Lung (tissue), 11 donors: ENCODE measurements at regions not wholly inside any gene's neighbourhood (a gene's known extent, or its start where the extent isn't known, plus 50 kb on each side); places are given as distances from the start of the nearest gene placed in this dataset.

Experiments used
- ATAC-seq: fragments of 200-7000 bp; cut with Tn5 transposase; one replicate; pipeline ENCODE4 v1.9.1; 2020; ENCODE audit warnings: moderate number of reproducible peaks; ENCODE audit not compliant: insufficient read depth, low FRiP score
- DNase-seq, 3 donors: peaks; one replicate each; pipeline ENCODE4 v3.0.0-alpha.2; 2013 to 2017
- H3K27ac ChIP-seq, 2 donors: one replicate each; pipeline ENCODE4 v1.5.1; 2013; ENCODE audit warnings: mild to moderate bottlenecking in 2 of 2, moderate library complexity in 2 of 2, control low read depth in 1 of 2, inconsistent platforms in 1 of 2, low read depth in 1 of 2, low read length in 1 of 2
- H3K27me3 ChIP-seq, 3 donors: one replicate each; pipeline ENCODE4 v1.5.1; 2013; ENCODE audit warnings: low read length in 2 of 3; ENCODE audit not compliant: control insufficient read depth in 3 of 3, insufficient read depth in 3 of 3
- H3K36me3 ChIP-seq, 4 donors: one replicate each; pipeline ENCODE4 v1.5.1; 2013; ENCODE audit warnings: low read length in 4 of 4, mild to moderate bottlenecking in 1 of 4, moderate library complexity in 1 of 4; ENCODE audit not compliant: control insufficient read depth in 4 of 4, insufficient read depth in 4 of 4
- H3K4me1 ChIP-seq, 5 donors: one replicate each; pipeline ENCODE4 v1.5.1; 2013; ENCODE audit warnings: low read length in 5 of 5, mild to moderate bottlenecking in 2 of 5, moderate library complexity in 1 of 5; ENCODE audit not compliant: control insufficient read depth in 5 of 5, insufficient read depth in 5 of 5
- H3K4me3 ChIP-seq: one replicate; pipeline ENCODE4 v1.5.1; 2013; ENCODE audit warnings: mild to moderate bottlenecking, control low read depth, moderate library complexity
- H3K9ac ChIP-seq, 2 donors: one replicate each; pipeline ENCODE4 v1.5.1; 2013; ENCODE audit warnings: low read length in 2 of 2, control low read depth in 1 of 2; ENCODE audit not compliant: insufficient read depth in 1 of 2
- H3K9me3 ChIP-seq, 4 donors: one replicate each; pipeline ENCODE4 v1.5.1; 2013; ENCODE audit warnings: low read length in 3 of 4, mild to moderate bottlenecking in 1 of 4, moderate library complexity in 1 of 4; ENCODE audit not compliant: control insufficient read depth in 4 of 4, insufficient read depth in 3 of 4
- WGBS, 2 donors: extraction: QIAGEN DNeasy Blood & Tissue Kit; methylation state at CpG; one replicate each; pipeline ENCODE4 v1.1.7; 2013; 5-methylcytosine and 5-hydroxymethylcytosine counted together
- TF ChIP-seq, protein P1 (sequence below): IDR thresholded peaks from 2 replicates; pipeline ENCODE4 v1.5.1; 2012; ENCODE audit warnings: mild to moderate bottlenecking; ENCODE audit errors: control extremely low read depth, extremely low read depth
- donor health status: control.
- donor health status: control.
- donor health status: Bipolar disorder and iron deficiency.
- donor health status: healthy.
- donor health status: DM: yes; HTN: yes; CAD: no.

DNA sequence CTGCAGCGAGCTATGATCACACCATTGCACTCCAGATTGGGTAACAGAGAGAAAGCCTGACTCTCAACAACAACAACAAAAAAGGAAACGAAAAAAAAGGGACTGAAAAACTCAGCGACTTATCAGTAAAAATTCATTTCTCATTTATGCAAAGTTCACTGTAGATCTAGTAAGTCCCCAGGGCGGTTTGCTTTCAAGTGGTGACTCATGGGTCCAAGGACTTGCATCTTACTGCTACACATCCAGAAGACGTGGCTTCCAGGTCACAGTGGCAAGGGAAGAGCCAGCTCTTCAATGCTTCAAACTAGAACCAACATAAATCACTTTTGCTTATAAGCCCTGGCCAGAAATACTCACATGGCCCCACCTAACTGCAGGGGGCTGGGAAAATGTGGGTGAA, 178.3 kb upstream of the AUTS2 start:
- peaks cover 0 to 3% (median 0%) of the 10 kb centered on the region in 4 donors for H3K9me3 ChIP-seq
- no peak overlapping the region for H3K9ac ChIP-seq
- ATAC-seq (no peak), DNase-seq (no peak)
- peaks cover 0 to 11% (median 0%) of the 10 kb centered on the region in 5 donors for H3K4me1 ChIP-seq
- no peaks in the 10 kb centered on the region for H3K27me3 ChIP-seq
- H3K4me3 ChIP-seq: no peak overlapping the region
- TF ChIP-seq, protein P1, sequence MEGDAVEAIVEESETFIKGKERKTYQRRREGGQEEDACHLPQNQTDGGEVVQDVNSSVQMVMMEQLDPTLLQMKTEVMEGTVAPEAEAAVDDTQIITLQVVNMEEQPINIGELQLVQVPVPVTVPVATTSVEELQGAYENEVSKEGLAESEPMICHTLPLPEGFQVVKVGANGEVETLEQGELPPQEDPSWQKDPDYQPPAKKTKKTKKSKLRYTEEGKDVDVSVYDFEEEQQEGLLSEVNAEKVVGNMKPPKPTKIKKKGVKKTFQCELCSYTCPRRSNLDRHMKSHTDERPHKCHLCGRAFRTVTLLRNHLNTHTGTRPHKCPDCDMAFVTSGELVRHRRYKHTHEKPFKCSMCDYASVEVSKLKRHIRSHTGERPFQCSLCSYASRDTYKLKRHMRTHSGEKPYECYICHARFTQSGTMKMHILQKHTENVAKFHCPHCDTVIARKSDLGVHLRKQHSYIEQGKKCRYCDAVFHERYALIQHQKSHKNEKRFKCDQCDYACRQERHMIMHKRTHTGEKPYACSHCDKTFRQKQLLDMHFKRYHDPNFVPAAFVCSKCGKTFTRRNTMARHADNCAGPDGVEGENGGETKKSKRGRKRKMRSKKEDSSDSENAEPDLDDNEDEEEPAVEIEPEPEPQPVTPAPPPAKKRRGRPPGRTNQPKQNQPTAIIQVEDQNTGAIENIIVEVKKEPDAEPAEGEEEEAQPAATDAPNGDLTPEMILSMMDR: no peak
- 87 to 88% methylated on average over 5 of the region's 5 CpGs for WGBS, 2 donors
- H3K36me3 ChIP-seq: no peaks in the 10 kb centered on the region
- H3K27ac ChIP-seq: no peak overlapping the region

GRCh38 chr7:69422574-69422985, 175.7 kb upstream of the AUTS2 start:
- ATAC-seq: no peak
- no peak overlapping the region for H3K27ac ChIP-seq
- H3K27me3 ChIP-seq: no peaks in the 10 kb centered on the region
- peaks cover 0 to 11% (median 0%) of the 10 kb centered on the region in 5 donors for H3K4me1 ChIP-seq
- no peaks in the 10 kb centered on the region for H3K9me3 ChIP-seq
- DNase-seq: peak in 2 of 3 donors; percentile 44 to 61
- no peaks in the 10 kb centered on the region for H3K36me3 ChIP-seq
- no peak overlapping the region for H3K4me3 ChIP-seq
- 67 to 77% methylated on average over 4 of the region's 4 CpGs for WGBS, 2 donors
- H3K9ac ChIP-seq: no peak overlapping the region
- TF ChIP-seq, protein P1: no peak

DNA sequence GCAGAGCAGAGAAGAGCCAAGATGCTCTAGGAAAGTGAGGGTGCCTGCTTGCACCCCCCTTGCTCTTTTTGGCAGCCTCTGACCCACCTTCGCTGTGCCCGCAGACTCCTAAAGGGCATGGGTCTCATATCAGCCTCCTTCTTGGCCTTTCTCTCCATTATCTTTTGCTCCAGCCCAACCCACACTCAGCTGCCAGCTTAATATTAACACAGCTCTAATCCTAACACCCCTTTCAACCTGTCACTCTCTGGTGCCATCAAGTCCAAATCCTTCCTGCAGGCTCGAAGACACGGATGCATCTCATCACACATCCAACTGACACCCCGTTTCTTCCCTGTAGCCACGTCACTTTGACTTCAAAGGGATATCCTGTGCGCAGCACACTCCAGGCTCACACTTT, 171.6 kb upstream of the AUTS2 start:
- WGBS, 2 donors: 80 to 86% methylated on average over 7 of the region's 7 CpGs
- no peaks in the 10 kb centered on the region for H3K36me3 ChIP-seq
- ATAC-seq (no peak), DNase-seq (no peak)
- no peak overlapping the region for H3K4me3 ChIP-seq
- peaks cover 0 to 35% (median 14%) of the 10 kb centered on the region in 5 donors for H3K4me1 ChIP-seq
- H3K27ac ChIP-seq: no peak overlapping the region
- TF ChIP-seq, protein P1: no peak
- no peak overlapping the region for H3K9ac ChIP-seq
- no peaks in the 10 kb centered on the region for H3K27me3 ChIP-seq
- no peaks in the 10 kb centered on the region for H3K9me3 ChIP-seq

- no peak overlapping the region for H3K9ac ChIP-seq
- H3K27ac ChIP-seq: no peak overlapping the region
- WGBS, 2 donors: 73 to 93% methylated on average over 4 of the region's 4 CpGs
- no peaks in the 10 kb centered on the region for H3K27me3 ChIP-seq
- ATAC-seq (no peak), DNase-seq (no peak)
- H3K36me3 ChIP-seq: no peaks in the 10 kb centered on the region
- no peak overlapping the region for H3K4me3 ChIP-seq
- H3K9me3 ChIP-seq: no peaks in the 10 kb centered on the region
- H3K4me1 ChIP-seq: peaks cover 0 to 24% (median 14%) of the 10 kb centered on the region in 5 donors
- TF ChIP-seq, protein P1: no peak
Measured at GRCh38 chr7:69428089-69428488, 170.2 kb upstream of the AUTS2 start.
